HEK293 (cell line): ENCODE measurements at regions not wholly inside any gene's neighbourhood (a gene's known extent, or its start where the extent isn't known, plus 50 kb on each side); places are given as distances from the start of the nearest gene placed in this dataset.
A peak's percentile ranks its signal among the peaks of the same experiment; 100 is the strongest.

Experiments
- PRDM6 ChIP-seq: fragments of 450-650 bp; formaldehyde crosslinking; IDR thresholded peaks from 2 replicates; pipeline ENCODE4 v1.5.1; 2017; ENCODE audit warnings: missing biosample characterization, missing genetic modification characterization
- ZBTB11 ChIP-seq: fragments of 450-650 bp; formaldehyde crosslinking; conservative IDR thresholded peaks from 2 replicates; pipeline ENCODE4 v1.5.1; 2016; ENCODE audit warnings: low read depth, missing biosample characterization, missing genetic modification characterization
- ZBTB49 ChIP-seq: fragments of 450-650 bp; formaldehyde crosslinking; IDR thresholded peaks from 2 replicates; pipeline ENCODE4 v1.5.1; 2016; ENCODE audit warnings: missing biosample characterization, missing genetic modification characterization, low read depth
- ZBTB8A ChIP-seq: fragments of 450-650 bp; formaldehyde crosslinking; IDR thresholded peaks from 2 replicates; pipeline ENCODE4 v1.5.1; 2016; ENCODE audit warnings: missing biosample characterization, missing genetic modification characterization
- ZFP37 ChIP-seq: fragments of 450-650 bp; formaldehyde crosslinking; IDR thresholded peaks from 2 replicates; pipeline ENCODE4 v1.5.1; 2016; ENCODE audit warnings: missing biosample characterization, missing genetic modification characterization
- ZNF155 ChIP-seq: fragments of 450-650 bp; formaldehyde crosslinking; IDR thresholded peaks from 2 replicates; pipeline ENCODE4 v1.5.1; 2016; ENCODE audit warnings: missing biosample characterization, missing genetic modification characterization
- ZNF214 ChIP-seq: fragments of 450-650 bp; formaldehyde crosslinking; IDR thresholded peaks from 2 replicates; pipeline ENCODE4 v1.5.1; 2017; ENCODE audit warnings: missing biosample characterization, mild to moderate bottlenecking, missing genetic modification characterization, borderline replicate concordance
- ZNF221 ChIP-seq: fragments of 450-650 bp; formaldehyde crosslinking; IDR thresholded peaks from 2 replicates; pipeline ENCODE4 v1.5.1; 2017; ENCODE audit warnings: missing biosample characterization, missing genetic modification characterization, borderline replicate concordance
- ZNF266 ChIP-seq: fragments of 450-650 bp; formaldehyde crosslinking; IDR thresholded peaks from 2 replicates; pipeline ENCODE4 v1.5.1; 2016; ENCODE audit warnings: missing biosample characterization, missing genetic modification characterization, low read depth
- ZNF274 ChIP-seq, 2 experiments: fragments of 200-500 bp in 1 of 2; fragments of 450-650 bp in 1 of 2; sonication (Bioruptor generic) in 1 of 2; formaldehyde crosslinking in 1 of 2; IDR thresholded peaks; 2 replicates each; pipeline versions ENCODE4 v1.5.1 to v1.6.1; 2014 to 2016; ENCODE audit warnings: borderline replicate concordance in 1 of 2, inconsistent platforms in 1 of 2, low read length in 1 of 2, missing biosample characterization in 1 of 2, missing genetic modification characterization in 1 of 2
- ZNF394 ChIP-seq: fragments of 450-650 bp; formaldehyde crosslinking; IDR thresholded peaks from 2 replicates; pipeline ENCODE4 v1.5.1; 2016; ENCODE audit warnings: missing biosample characterization, missing genetic modification characterization, mild to moderate bottlenecking, moderate library complexity, borderline replicate concordance
- ZNF398 ChIP-seq: fragments of 450-650 bp; formaldehyde crosslinking; IDR thresholded peaks from 2 replicates; pipeline ENCODE4 v1.5.1; 2017; ENCODE audit warnings: missing biosample characterization, missing genetic modification characterization
- ZNF423 ChIP-seq: fragments of 450-650 bp; formaldehyde crosslinking; IDR thresholded peaks from 2 replicates; pipeline ENCODE4 v1.5.1; 2016; ENCODE audit warnings: missing biosample characterization, missing genetic modification characterization
- ZNF473 ChIP-seq: fragments of 450-650 bp; formaldehyde crosslinking; IDR thresholded peaks from 2 replicates; pipeline ENCODE4 v1.5.1; 2017; ENCODE audit warnings: missing biosample characterization, missing genetic modification characterization
- ZNF514 ChIP-seq: fragments of 450-650 bp; formaldehyde crosslinking; IDR thresholded peaks from 2 replicates; pipeline ENCODE4 v1.5.1; 2016; ENCODE audit warnings: missing biosample characterization, missing genetic modification characterization
- ZNF530 ChIP-seq: fragments of 450-650 bp; formaldehyde crosslinking; IDR thresholded peaks from 2 replicates; pipeline ENCODE4 v1.5.1; 2016; ENCODE audit warnings: low read depth, missing biosample characterization, missing genetic modification characterization
- ZNF561 ChIP-seq: fragments of 450-650 bp; IDR thresholded peaks from 2 replicates; pipeline ENCODE4 v1.5.1; 2018; ENCODE audit warnings: missing biosample characterization, missing genetic modification characterization, borderline replicate concordance
- ZNF580 ChIP-seq: fragments of 450-650 bp; formaldehyde crosslinking; IDR thresholded peaks from 2 replicates; pipeline ENCODE4 v1.5.1; 2016; ENCODE audit warnings: missing biosample characterization, missing genetic modification characterization
- ZNF639 ChIP-seq: fragments of 450-650 bp; formaldehyde crosslinking; IDR thresholded peaks from 2 replicates; pipeline ENCODE4 v1.5.1; 2016; ENCODE audit warnings: missing biosample characterization, missing genetic modification characterization
- ZNF747 ChIP-seq: fragments of 450-650 bp; formaldehyde crosslinking; IDR thresholded peaks from 2 replicates; pipeline ENCODE4 v1.5.1; 2016; ENCODE audit warnings: missing biosample characterization, missing genetic modification characterization
- ZNF768 ChIP-seq: fragments of 450-650 bp; formaldehyde crosslinking; IDR thresholded peaks from 2 replicates; pipeline ENCODE4 v1.5.1; 2018; ENCODE audit warnings: missing biosample characterization, mild to moderate bottlenecking, missing genetic modification characterization
- ZSCAN4 ChIP-seq: fragments of 450-650 bp; formaldehyde crosslinking; IDR thresholded peaks from 2 replicates; pipeline ENCODE4 v1.5.1; 2017; ENCODE audit warnings: missing biosample characterization, missing genetic modification characterization
- ZSCAN5A ChIP-seq: fragments of 450-650 bp; formaldehyde crosslinking; IDR thresholded peaks from 2 replicates; pipeline ENCODE4 v1.5.1; 2016; ENCODE audit warnings: missing biosample characterization, missing genetic modification characterization

GRCh38 chr3:71955240-71956068, 170.5 kb upstream of the PROK2 start (continued):
- TF ChIP-seq ZFP37 (tag by site-specific recombination) (0 out of 2 replicates have a peak, but pooled peaks have one; percentile 24), ZNF530 (tag by site-specific recombination) (no peak), ZNF221 (tag by site-specific recombination) (no peak), ZNF639 (no peak), ZNF394 (tag by site-specific recombination) (no peak), ZNF768 (no peak), ZNF214 (tag by site-specific recombination) (no peak), ZBTB49 (tag by site-specific recombination) (no peak), ZNF274 (IDR thresholded peaks at IDR 0.05; ENCODE audit: low read length) (no peak), ZNF274 (tag by site-specific recombination; IDR thresholded peaks at IDR 0.05; ENCODE audit: borderline replicate concordance) (no peak), ZNF398 (tag by site-specific recombination) (no peak), ZNF155 (tag by site-specific recombination) (no peak), ZNF423 (tag by site-specific recombination) (no peak), PRDM6 (tag by site-specific recombination) (peak; percentile 85), ZNF266 (tag by site-specific recombination) (no peak), ZBTB11 (tag by site-specific recombination) (no peak), ZNF561 (0 out of 2 replicates have a peak, but pooled peaks have one; percentile 29), ZSCAN5A (tag by site-specific recombination) (no peak), ZSCAN4 (no peak), ZNF514 (tag by site-specific recombination) (no peak), ZNF580 (no peak), ZBTB8A (tag by site-specific recombination) (peak; percentile 31; the same call in 1 of the 2 replicates), ZNF747 (tag by site-specific recombination) (no peak), ZNF473 (tag by site-specific recombination) (no peak)
